ENCODE measurements at regions not wholly inside any gene's neighbourhood (a gene's known extent, or its start where the extent isn't known, plus 50 kb on each side); places are given as distances from the start of the nearest gene placed in this dataset.

DNA sequence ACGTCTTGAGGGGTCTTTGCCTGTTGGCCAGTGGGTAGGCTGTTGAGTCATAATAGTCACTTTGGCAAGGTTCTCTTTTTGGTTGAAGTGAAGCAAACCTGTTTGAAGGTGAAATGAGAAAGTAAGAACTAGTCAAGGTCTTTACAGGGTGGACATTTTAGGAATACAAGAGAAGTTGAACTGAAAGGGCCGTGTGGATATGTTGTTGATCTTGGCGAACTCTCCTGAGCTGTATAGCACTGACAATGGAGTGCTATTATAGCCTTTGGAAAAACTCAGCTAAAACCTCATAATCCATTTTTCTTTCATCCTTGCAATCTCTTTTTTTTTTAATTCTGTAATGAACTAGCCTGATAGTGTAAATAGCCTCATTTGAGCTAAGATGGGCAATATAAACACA lies 248.1 kb downstream of the MEIS1 start:
- TF ChIP-seq, protein P1, sequence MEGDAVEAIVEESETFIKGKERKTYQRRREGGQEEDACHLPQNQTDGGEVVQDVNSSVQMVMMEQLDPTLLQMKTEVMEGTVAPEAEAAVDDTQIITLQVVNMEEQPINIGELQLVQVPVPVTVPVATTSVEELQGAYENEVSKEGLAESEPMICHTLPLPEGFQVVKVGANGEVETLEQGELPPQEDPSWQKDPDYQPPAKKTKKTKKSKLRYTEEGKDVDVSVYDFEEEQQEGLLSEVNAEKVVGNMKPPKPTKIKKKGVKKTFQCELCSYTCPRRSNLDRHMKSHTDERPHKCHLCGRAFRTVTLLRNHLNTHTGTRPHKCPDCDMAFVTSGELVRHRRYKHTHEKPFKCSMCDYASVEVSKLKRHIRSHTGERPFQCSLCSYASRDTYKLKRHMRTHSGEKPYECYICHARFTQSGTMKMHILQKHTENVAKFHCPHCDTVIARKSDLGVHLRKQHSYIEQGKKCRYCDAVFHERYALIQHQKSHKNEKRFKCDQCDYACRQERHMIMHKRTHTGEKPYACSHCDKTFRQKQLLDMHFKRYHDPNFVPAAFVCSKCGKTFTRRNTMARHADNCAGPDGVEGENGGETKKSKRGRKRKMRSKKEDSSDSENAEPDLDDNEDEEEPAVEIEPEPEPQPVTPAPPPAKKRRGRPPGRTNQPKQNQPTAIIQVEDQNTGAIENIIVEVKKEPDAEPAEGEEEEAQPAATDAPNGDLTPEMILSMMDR (IDR thresholded peaks at IDR 0.05): no peak
- no peak for TF ChIP-seq EZH2 (IDR thresholded peaks at IDR 0.05; ENCODE audit: borderline replicate concordance, insufficient read depth, low read depth, low read length, poor library complexity, severe bottlenecking)
